Fibroblast of lung (primary cell): ENCODE measurements at regions not wholly inside any gene's neighbourhood (a gene's known extent, or its start where the extent isn't known, plus 50 kb on each side); places are given as distances from the start of the nearest gene placed in this dataset.

Source experiments
- EZH2 ChIP-seq: IDR thresholded peaks from 2 replicates; pipeline ENCODE4 v1.5.1; 2012; ENCODE audit warnings: low read length, control low read depth, mild to moderate bottlenecking; ENCODE audit errors: missing control alignments
- TF ChIP-seq, protein P1 (sequence below), 2 donors: IDR thresholded peaks in 1 of 2; conservative IDR thresholded peaks in 1 of 2; 1 replicate in 1 of 2; 2 replicates in 1 of 2; pipeline ENCODE4 v1.5.1; 2011 to 2012; ENCODE audit warnings: low read length in 2 of 2, control low read depth in 1 of 2, inconsistent platforms in 1 of 2, low read depth in 1 of 2, mild to moderate bottlenecking in 1 of 2

DNA sequence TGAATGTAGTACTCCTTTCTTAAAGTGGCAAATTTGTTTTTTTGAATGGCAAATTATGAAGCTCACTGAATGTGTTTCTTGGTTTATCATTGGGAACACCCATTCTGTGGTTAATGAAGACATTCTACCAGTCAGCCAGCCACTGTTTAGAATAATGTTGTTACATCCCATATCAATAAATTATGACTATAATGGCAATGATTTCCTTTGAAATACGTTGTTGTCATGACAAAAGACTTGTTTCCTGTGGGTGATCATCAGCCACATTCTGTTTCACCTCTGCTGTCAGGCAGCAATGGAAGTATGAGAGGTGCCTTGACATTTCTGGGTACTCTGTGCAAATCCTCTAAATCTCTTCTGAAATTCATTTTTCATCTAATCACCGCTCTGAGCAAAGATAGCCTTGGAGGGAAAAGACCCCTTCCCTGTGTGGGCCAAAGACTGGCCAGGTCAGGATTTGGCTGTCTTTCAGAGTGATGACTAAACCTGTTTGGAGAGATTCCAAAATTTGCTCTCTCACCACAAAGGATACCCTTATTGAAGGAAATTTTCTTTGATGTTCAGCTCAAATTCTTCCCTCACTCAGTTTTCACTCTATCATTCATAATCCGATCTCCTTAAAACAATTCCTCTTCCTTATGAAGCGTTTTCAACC lies 869.2 kb downstream of the BCL11A start:
- TF ChIP-seq, protein P1, sequence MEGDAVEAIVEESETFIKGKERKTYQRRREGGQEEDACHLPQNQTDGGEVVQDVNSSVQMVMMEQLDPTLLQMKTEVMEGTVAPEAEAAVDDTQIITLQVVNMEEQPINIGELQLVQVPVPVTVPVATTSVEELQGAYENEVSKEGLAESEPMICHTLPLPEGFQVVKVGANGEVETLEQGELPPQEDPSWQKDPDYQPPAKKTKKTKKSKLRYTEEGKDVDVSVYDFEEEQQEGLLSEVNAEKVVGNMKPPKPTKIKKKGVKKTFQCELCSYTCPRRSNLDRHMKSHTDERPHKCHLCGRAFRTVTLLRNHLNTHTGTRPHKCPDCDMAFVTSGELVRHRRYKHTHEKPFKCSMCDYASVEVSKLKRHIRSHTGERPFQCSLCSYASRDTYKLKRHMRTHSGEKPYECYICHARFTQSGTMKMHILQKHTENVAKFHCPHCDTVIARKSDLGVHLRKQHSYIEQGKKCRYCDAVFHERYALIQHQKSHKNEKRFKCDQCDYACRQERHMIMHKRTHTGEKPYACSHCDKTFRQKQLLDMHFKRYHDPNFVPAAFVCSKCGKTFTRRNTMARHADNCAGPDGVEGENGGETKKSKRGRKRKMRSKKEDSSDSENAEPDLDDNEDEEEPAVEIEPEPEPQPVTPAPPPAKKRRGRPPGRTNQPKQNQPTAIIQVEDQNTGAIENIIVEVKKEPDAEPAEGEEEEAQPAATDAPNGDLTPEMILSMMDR (conservative IDR thresholded peaks at IDR 0.05 in 1 of 2, IDR thresholded peaks at IDR 0.05 in 1 of 2; ENCODE audit: low read depth in 1 of 2, low read length in 2 of 2): no peak
- TF ChIP-seq EZH2: no peak
